ENCODE measurements at regions not wholly inside any gene's neighbourhood (a gene's known extent, or its start where the extent isn't known, plus 50 kb on each side); places are given as distances from the start of the nearest gene placed in this dataset.

- H4K20me1 ChIP-seq (ENCODE audit: insufficient read depth, low read length): no peaks in the 10 kb centered on the region
- no peak overlapping the region for H3K27ac ChIP-seq (ENCODE audit: extremely low read length, insufficient read depth, low read length)
- no peak overlapping the region for H3K4me3 ChIP-seq (replicated peaks in 1 of 3; ENCODE audit: insufficient read depth in 1 of 3, low read depth in 2 of 3, low read length in 3 of 3)
- DNase-seq (ENCODE audit: low spot score): no peak
- in situ Hi-C loops (cut with HindIII; ENCODE audit: extremely low pct_ligation_motif_present, low pct_unique_long_range_greater_than_20kb): no loop called here
- intact Hi-C loops (cut with micrococcal nuclease; ENCODE audit: unreplicated experiment): no loop called here
- CTCF ChIA-PET (ENCODE audit: low intra/inter-chr PET ratio, low total read pairs): no interaction called here
- no TSS peak for BruUV-seq (replicated peaks)
- H2AFZ ChIP-seq (ENCODE audit: low read length): no peak overlapping the region
- no peaks in the 10 kb centered on the region for H3K4me1 ChIP-seq (ENCODE audit: insufficient read depth, low read length)
- ATAC-seq: no peak
- no peaks in the 10 kb centered on the region; a peak in 1 of 5 replicates for H3K27me3 ChIP-seq (ENCODE audit: control insufficient read depth in 1 of 2, insufficient read depth in 2 of 2, low read length in 2 of 2)
- no peak overlapping the region for H3K9ac ChIP-seq (ENCODE audit: insufficient read depth, low read depth, low read length)
- H3K4me2 ChIP-seq (ENCODE audit: low read depth, low read length): no peak overlapping the region
- H3K9me3 ChIP-seq (ENCODE audit: low read length): no peaks in the 10 kb centered on the region
- no peaks in the 10 kb centered on the region for H3K36me3 ChIP-seq (replicated peaks in 1 of 2; ENCODE audit: control insufficient read depth in 1 of 2, insufficient read depth in 2 of 2, low read length in 2 of 2)
- POLR2A ChIA-PET: no interaction called here
- 43% methylated on average over 3 of the region's 3 CpGs for WGBS (ENCODE audit: low lambda C conversion rate)
- no peaks in the 10 kb centered on the region for H3K79me2 ChIP-seq (ENCODE audit: insufficient read depth, low read length)
- peak; percentile 54 for TF ChIP-seq ATF7 (IDR thresholded peaks at IDR 0.05)
- TF ChIP-seq ATF7 (CRISPR knock-in tag; IDR thresholded peaks at IDR 0.05): no peak
- no peak for TF ChIP-seq ZNF567 (CRISPR knock-in tag; IDR thresholded peaks at IDR 0.05; ENCODE audit: borderline replicate concordance)
- TF ChIP-seq CREB1 (IDR thresholded peaks at IDR 0.05): peak; percentile 84
- no peak for TF ChIP-seq CREB1 (CRISPR knock-in tag; IDR thresholded peaks at IDR 0.05)
- TF ChIP-seq ZNF160 (CRISPR knock-in tag; IDR thresholded peaks at IDR 0.05): no peak
- FAIRE-seq: no peak
Observed at GRCh38 chr14:44271006-44271405, 236.1 kb downstream of the FSCB start.

GRCh38 chr14:44265246-44265645 lies 241.8 kb downstream of the FSCB start:
- Histone ChIP-seq H3K36me3 (replicated peaks in 1 of 2; ENCODE audit: control insufficient read depth in 1 of 2, insufficient read depth in 2 of 2, low read length in 2 of 2) (no peaks in the 10 kb centered on the region), H3K79me2 (ENCODE audit: insufficient read depth, low read length) (no peaks in the 10 kb centered on the region), H2AFZ (ENCODE audit: low read length) (no peak overlapping the region), H3K9ac (ENCODE audit: insufficient read depth, low read depth, low read length) (no peak overlapping the region), H3K27me3 (ENCODE audit: control insufficient read depth in 1 of 2, insufficient read depth in 2 of 2, low read length in 2 of 2) (no peaks in the 10 kb centered on the region), H3K4me1 (ENCODE audit: insufficient read depth, low read length) (no peaks in the 10 kb centered on the region), H3K9me3 (ENCODE audit: low read length) (peaks cover 15% of the 10 kb centered on the region; the same call in 1 of the 2 replicates), H4K20me1 (ENCODE audit: insufficient read depth, low read length) (no peaks in the 10 kb centered on the region), H3K4me3 (replicated peaks in 1 of 3; ENCODE audit: insufficient read depth in 1 of 3, low read depth in 2 of 3, low read length in 3 of 3) (no peak overlapping the region), H3K27ac (ENCODE audit: extremely low read length, insufficient read depth, low read length) (no peak overlapping the region), H3K4me2 (ENCODE audit: low read depth, low read length) (no peak overlapping the region)
- in situ Hi-C loops (cut with HindIII; ENCODE audit: extremely low pct_ligation_motif_present, low pct_unique_long_range_greater_than_20kb) (no loop called here), intact Hi-C loops (cut with micrococcal nuclease; ENCODE audit: unreplicated experiment) (no loop called here)
- no peak for FAIRE-seq
- CTCF ChIA-PET (ENCODE audit: low intra/inter-chr PET ratio, low total read pairs): no interaction called here
- WGBS (ENCODE audit: low lambda C conversion rate): 0% methylated on average over 2 of the region's 2 CpGs
- no peak for ATAC-seq
- POLR2A ChIA-PET: no interaction called here
- DNase-seq (ENCODE audit: low spot score): no peak
- no peak for TF ChIP-seq SIX4 (CRISPR knock-in tag; IDR thresholded peaks at IDR 0.05)
- TF ChIP-seq, protein P1, sequence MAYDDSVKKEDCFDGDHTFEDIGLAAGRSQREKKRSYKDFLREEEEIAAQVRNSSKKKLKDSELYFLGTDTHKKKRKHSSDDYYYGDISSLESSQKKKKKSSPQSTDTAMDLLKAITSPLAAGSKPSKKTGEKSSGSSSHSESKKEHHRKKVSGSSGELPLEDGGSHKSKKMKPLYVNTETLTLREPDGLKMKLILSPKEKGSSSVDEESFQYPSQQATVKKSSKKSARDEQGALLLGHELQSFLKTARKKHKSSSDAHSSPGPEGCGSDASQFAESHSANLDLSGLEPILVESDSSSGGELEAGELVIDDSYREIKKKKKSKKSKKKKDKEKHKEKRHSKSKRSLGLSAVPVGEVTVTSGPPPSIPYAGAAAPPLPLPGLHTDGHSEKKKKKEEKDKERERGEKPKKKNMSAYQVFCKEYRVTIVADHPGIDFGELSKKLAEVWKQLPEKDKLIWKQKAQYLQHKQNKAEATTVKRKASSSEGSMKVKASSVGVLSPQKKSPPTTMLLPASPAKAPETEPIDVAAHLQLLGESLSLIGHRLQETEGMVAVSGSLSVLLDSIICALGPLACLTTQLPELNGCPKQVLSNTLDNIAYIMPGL (CRISPR knock-in tag; IDR thresholded peaks at IDR 0.05; ENCODE audit: borderline replicate concordance in 1 of 2, low read depth in 1 of 2): no peak
- no TSS peak for BruUV-seq (replicated peaks)
